NCI-H1092 (cell line): ENCODE measurements at regions not wholly inside any gene's neighbourhood (a gene's known extent, or its start where the extent isn't known, plus 50 kb on each side); places are given as distances from the start of the nearest gene placed in this dataset.

Experiments used
- DNase-seq: peaks from one replicate; lab custom pipeline; 2025; lab: John Stamatoyannopoulos, UW

GRCh38 chr2:120548627-120549608 lies 186.8 kb upstream of the GLI2 start:
- DNase-seq: no peak

DNA sequence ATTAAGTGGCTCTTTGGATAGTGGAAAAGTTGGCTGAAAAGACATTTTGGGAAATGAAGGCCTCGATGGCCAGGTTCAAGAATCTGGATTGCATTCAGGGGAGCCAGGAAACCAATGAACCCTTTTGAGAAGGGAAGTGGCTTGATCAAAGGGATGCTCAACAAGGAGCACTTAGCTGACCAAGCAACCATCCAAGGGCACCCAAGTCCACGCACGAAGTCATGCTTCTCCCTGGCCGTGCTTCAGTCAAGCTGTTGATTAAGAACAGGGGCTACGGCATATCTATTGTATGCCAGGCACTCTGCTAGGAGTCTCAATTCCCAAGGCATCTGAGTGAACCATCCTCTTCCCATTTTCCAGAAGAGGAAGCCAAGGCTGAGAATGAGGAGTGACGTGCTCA lies 185.8 kb upstream of the GLI2 start:
- DNase-seq: no peak

GRCh38 chr2:120550282-120550681 lies 185.4 kb upstream of the GLI2 start:
- DNase-seq: no peak

- DNase-seq: no peak
These were observed 184.7 kb upstream of the GLI2 start for GRCh38 chr2:120550893-120551446.

- no peak for DNase-seq
These were observed 184.1 kb upstream of the GLI2 start for GRCh38 chr2:120551522-120551921.

DNA sequence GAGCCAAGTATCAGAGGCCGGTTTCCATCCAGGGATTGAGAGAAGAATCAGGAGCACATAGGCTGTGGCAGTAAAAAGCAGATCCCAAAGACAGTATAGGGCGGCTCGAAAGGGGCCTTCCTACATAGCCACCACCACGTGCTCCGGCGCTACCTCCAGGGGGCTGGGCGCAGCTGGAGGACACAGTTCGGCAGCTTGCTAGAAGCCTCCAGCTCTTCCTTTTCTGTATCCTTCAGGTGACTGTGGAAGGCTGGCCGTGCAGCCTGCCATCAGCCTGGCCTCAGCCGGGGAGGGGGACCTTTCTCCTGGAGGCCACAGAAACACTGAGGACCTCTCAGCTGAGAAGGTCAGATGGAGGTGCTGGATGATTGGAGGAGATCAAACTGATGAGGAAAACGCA lies 183.6 kb upstream of the GLI2 start:
- no peak for DNase-seq

DNA sequence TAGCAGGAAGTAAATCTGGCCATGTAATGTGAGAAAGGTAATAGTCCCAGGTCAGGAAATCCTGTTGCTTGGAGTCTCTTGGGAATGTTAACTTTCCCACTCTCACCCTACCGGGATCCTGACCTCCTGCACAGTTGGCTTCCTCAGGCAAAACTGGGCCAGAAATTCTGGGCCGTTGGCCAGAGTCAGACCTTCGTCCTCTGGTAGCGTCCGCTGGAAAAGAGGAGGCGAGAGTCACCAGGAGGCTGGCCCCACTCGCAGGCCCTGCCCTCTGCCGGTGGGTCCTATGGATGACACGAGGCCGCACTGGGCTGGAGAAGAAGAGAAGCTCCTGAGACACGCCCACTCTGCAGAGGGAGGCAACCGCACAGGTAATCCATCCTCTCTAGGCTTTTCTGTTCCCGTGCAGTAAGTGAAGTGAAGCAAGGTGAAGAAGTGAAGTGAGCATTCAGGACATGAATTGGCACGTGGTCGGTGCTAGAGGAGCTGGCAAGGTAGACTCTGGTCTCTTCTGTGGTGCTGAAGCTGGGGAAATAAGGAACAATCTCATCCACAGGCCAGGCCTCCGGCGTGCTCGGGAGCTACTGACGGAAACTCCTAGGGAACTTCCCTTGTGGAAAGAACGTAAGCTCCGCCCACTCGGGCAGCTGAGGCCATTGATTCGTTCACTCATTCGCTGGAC lies 182.7 kb upstream of the GLI2 start:
- DNase-seq: no peak

DNA sequence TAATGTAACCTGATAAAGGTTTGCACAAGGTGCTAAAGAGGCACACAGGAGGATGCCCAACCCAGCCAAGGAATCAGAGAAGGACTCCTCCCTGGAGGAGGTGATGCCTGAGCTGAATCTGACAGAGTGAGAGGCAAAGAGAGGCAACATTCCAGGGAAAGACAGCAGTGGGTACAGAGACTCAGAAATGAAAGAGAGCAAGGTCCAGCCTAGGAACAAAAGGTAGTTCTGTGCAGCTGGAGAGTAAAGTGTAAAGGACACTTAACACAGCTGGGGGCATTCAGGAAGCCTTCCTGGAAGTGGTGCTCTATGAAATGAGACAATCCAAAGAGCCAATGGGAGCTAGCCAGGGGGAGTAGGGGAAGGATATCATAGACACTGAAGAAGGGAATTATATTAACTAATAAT lies 181.0 kb upstream of the GLI2 start:
- no peak for DNase-seq

DNA sequence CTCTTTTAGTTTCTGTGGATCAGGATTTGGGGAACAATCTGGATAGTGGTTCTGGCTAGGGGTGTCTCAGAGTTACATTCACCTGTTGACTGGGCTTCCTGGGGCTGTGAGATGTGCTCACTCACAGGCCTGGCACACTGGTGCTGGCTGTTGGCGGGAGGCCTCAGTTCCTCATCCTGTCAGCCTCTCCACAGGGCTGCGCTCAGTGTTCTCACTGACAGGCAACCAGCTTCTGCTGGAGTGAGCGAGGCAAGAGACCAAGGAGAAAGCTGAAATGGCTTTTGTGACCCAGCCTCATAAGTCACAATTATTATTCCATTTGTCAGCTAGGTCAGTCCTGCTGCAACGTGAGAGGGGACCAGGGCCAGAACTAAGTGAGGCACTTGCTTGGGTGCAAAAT lies 180.6 kb upstream of the GLI2 start:
- DNase-seq: no peak

DNA sequence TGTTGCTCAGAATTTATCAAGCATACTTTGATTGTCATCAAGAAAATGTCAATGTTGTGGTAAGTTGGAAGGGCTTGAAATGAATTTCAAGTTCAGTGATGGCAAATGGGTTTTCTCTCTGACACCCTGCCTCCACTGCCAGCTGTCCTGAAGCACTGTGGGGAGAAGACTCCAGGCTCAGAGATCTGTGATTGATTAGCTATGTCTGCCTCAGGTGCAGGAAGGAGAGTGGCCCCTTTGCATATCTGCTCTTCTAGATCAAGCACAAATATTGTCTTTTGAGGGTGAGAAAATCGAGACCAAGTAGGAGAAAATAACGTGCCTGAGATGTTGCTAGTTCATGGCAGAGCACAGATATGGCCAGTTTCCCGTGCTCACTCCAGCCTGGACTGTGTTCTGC lies 178.8 kb upstream of the GLI2 start:
- no peak for DNase-seq

GRCh38 chr2:120558847-120559246 lies 176.8 kb upstream of the GLI2 start:
- DNase-seq: no peak

GRCh38 chr2:120559401-120559800 lies 176.3 kb upstream of the GLI2 start:
- no peak for DNase-seq

- no peak for DNase-seq
These were observed 175.3 kb upstream of the GLI2 start for GRCh38 chr2:120560330-120560729.

DNA sequence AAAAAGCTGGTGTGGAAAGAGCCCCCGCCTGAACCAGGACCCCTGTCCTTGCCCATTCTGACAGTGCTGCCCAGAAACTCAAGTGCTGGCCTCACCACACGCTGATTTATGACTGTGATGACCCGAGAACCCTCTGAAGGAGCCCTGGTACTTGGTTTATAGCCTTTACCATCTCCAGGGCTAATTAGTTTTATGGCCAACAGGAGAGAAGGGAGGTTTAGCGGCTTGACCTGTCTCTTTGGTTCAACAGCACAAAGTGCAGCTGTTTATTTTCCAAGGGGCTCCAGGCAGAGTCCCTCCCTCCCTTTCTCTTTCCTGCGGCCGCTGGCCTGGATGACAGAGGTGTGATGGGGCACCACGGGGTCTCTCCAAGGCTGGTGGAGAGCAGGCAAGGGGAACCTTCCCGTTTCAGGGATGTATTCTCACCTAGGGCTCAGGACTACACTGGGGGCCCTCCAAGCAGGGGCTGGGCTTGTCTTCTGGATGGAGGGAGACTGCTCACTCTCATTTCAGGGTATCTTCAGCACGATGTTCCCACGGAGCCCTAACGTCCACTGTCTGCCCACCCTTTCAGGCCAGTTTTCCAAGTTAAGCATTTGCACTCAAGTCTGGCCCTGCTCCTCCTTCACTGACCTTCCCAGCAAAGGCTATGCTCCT lies 174.2 kb upstream of the GLI2 start:
- DNase-seq: no peak

GRCh38 chr2:120562218-120563005 lies 173.3 kb upstream of the GLI2 start:
- DNase-seq: no peak

DNA sequence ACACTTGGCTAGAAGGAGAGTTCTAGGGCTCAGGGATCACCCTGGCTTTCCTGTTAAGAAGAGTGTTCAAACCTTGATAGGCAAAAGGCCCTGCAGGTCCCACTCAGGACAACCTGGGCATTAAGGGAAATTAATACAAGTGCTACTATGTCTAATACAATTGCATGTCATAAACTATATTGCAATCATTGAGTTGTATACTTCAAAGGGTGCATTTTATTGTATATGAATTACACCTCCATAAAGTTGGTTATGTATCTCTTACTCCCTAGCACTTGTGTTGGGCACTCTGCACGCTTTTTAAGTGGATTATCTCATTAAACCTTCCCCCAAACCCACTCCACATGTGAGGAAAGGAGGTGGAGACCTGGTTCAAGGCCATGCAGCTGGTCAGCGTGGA lies 172.1 kb upstream of the GLI2 start:
- no peak for DNase-seq

DNA sequence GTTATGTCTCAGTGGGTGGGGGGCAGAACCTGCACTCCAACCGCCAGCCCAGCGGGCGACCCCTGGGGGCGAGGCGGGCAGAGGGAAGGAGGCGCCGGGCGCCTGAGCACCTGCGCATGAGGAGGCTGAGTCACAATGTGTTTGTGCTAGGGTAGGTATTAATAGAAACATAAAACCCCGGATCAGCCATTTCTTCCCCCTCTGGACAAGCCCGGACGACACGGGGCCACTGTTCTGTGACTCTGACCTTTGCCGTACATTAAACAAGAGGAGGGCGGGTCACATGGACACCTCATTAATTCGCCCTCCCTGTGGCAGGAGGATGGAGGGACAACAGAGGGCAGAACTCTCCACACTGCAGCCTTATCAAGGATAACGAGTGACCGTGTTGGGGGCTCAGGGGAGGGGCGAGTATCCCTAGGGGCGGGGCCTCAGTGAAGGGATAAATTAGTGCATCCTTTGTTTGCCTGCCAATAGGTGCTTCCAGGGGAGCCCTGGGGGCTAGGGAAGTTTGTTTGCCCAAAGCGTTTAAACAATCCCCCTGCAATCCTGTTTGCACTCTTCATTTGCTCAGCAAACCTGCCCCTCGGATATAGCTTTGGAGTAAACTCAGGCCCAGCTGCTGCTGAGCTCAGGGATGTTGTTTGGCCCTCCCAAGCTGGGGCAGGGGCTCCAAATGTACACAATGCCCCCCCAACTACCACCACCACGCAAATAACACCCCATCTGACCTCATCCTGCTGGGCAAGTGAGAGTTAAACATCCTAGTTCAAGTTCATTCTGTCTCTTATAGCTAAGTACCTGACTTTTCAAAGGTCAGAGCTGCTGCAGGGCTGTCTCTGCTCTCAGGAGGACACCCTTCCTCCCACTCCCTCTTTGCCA lies 171.2 kb upstream of the GLI2 start:
- DNase-seq: peak; percentile 78

DNA sequence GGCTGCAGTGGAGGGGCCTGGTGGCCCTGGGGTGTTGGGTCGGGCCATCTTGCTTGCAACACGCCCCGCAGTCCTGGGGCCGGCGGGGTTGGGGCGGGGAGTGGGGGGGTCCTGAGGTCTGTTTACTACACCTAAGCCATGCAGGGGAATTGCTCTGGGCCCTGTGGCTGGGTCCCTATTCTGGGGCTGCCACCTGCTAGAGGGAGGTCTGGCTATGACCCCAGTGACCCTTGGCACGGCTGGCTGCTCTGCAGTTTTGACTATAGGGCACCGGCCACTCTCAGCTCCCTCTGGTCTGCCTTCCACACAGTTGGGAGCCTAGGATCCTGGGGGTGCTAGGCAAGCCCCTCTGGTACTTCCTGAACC lies 170.6 kb upstream of the GLI2 start:
- DNase-seq: no peak

DNA sequence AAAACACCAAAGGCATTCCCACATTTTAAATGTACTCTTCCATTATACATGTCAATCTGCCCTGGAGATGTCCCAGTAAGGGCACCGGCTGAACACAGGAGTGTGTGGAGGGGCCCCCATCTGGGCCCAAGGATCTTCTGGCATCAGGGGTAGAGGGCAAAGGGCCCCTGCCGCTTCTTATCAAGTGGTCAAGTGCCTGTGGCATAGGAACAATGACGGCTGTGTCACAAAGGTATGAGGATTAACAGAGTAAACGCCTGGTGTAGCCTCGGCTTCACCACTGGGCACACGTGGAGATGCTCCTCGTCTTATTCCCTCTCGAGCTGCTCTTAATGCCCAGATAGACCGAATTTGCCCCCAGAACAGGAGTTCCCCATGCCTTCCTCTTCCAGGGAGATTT lies 169.7 kb upstream of the GLI2 start:
- no peak for DNase-seq

DNA sequence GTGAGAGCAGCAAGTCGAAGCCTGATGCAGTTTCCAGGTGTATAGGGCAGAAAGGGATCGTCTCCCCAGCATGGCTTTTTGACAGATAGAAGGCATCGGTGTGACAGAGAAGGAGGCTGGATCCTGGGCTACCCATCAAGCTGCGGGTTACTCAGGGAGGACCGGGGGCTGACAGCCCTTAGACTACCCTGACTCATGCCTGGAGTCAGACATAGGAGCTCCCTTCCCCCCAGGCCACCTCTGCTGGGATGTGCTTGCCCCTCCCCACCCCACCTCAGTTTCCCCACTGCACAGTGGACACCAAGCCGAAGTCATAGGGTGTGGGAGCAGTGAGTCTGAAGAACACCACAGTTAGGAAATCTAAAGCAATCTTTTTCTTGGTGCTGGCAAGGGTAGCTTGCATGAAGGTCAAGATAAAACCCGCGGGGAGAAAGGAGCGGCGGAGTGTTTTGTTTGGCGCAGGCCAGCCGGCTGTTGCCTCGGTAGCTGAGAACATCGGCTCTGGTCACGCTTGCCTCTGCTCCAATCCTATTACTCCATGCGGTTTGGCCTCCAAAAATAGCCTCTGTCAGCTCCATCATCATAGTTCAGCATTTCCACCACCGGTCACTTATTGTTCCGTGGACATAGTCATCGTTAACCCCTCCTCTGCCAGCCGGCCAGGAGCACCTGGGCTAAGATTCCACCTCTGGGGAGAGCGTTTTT lies 169.2 kb upstream of the GLI2 start:
- DNase-seq: no peak
